ENCODE measurements at regions not wholly inside any gene's neighbourhood (a gene's known extent, or its start where the extent isn't known, plus 50 kb on each side); places are given as distances from the start of the nearest gene placed in this dataset.

DNA sequence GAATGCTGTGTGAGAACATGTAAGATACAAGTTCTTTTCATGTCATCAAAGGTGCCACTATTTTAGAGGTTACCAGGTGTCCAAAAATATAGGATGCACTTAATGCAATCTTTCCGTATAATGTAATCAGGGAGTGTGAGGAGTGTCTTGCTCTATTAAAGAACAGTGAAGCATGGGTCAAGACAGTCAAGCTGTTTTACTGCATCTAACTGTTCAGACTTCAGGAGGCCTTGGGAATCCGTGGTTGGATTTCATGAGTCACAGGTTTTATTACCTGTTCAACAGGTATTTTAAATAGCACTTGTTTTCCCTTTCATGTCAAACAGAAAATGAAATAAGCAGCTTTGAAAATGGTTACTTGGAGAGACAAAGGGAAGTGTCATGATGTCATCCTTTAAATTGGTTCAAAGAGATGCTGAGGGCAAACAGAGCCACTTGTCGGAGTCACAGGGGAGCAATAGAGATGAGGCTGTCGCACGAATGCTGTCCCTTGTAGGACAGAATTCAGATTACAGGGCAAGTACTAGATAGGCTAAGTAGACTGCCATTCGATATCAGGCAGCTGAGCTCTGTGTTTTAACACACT is 621.5 kb downstream of the QKI start:
- H3K4me3 ChIP-seq (replicated peaks in 1 of 3; ENCODE audit: insufficient read depth in 1 of 3, low read depth in 2 of 3, low read length in 3 of 3): no peak overlapping the region
- H3K9ac ChIP-seq (ENCODE audit: insufficient read depth, low read depth, low read length): no peak overlapping the region
- no peak overlapping the region for H2AFZ ChIP-seq (ENCODE audit: low read length)
- no peaks in the 10 kb centered on the region for H3K4me1 ChIP-seq (ENCODE audit: insufficient read depth, low read length)
- no peaks in the 10 kb centered on the region for H3K79me2 ChIP-seq (ENCODE audit: insufficient read depth, low read length)
- no peaks in the 10 kb centered on the region for H4K20me1 ChIP-seq (ENCODE audit: insufficient read depth, low read length)
- BruUV-seq (replicated peaks): no TSS peak
- no peaks in the 10 kb centered on the region for H3K9me3 ChIP-seq (ENCODE audit: low read length)
- no peak overlapping the region for H3K4me2 ChIP-seq (ENCODE audit: low read depth, low read length)
- no peak overlapping the region for H3K27ac ChIP-seq (ENCODE audit: extremely low read length, insufficient read depth, low read length)
- TF ChIP-seq CREB1 (IDR thresholded peaks at IDR 0.05): peak; percentile 32; the same call in 1 of the 2 replicates
- TF ChIP-seq CREB1 (CRISPR knock-in tag; IDR thresholded peaks at IDR 0.05): no peak
- no peak for TF ChIP-seq HNF1B (CRISPR knock-in tag; IDR thresholded peaks at IDR 0.05)
- peak; percentile 74 for TF ChIP-seq ATF7 (IDR thresholded peaks at IDR 0.05)
- TF ChIP-seq ATF7 (CRISPR knock-in tag; IDR thresholded peaks at IDR 0.05): no peak
- no peaks in the 10 kb centered on the region for H3K36me3 ChIP-seq (replicated peaks in 1 of 2; ENCODE audit: control insufficient read depth in 1 of 2, insufficient read depth in 2 of 2, low read length in 2 of 2)
- no peak for FAIRE-seq
- intact Hi-C loops (cut with micrococcal nuclease; ENCODE audit: unreplicated experiment): no loop called here
- in situ Hi-C loops (cut with HindIII; ENCODE audit: extremely low pct_ligation_motif_present, low pct_unique_long_range_greater_than_20kb): no loop called here
- no peak for DNase-seq (ENCODE audit: low spot score)
- WGBS (ENCODE audit: low lambda C conversion rate): 17% methylated on average over 6 of the region's 6 CpGs
- CTCF ChIA-PET (ENCODE audit: low intra/inter-chr PET ratio, low total read pairs): no interaction called here
- ATAC-seq: no peak
- no peaks in the 10 kb centered on the region for H3K27me3 ChIP-seq (ENCODE audit: control insufficient read depth in 1 of 2, insufficient read depth in 2 of 2, low read length in 2 of 2)
- POLR2A ChIA-PET: no interaction called here

DNA sequence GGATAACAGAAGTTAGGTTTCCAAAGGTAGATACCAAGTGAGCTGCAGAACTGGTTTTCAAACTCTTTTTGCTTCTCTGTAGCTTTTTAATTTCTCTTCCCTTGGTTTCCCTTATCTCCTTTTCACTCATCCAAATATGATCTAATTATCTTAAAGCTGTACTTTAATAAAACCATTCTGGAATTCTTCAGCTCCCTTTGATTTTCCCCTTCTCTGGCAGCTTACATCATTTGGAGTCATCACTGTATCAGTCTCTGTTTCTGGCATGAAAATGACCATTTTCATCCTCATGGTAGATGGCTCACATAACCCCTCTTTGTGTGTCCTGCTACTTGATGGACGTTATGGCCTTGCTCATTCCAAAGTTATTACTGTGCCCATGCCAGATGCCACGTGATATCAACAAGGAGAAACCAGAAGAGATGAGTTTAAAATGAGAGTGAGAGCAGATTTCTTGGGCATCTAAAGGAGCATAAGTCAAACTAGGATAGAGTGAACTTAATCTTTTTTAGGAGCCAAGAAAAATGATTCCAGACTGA is 620.2 kb downstream of the QKI start:
- no peak for ATAC-seq
- Histone ChIP-seq H2AFZ (ENCODE audit: low read length) (no peak overlapping the region), H3K36me3 (replicated peaks in 1 of 2; ENCODE audit: control insufficient read depth in 1 of 2, insufficient read depth in 2 of 2, low read length in 2 of 2) (no peaks in the 10 kb centered on the region), H3K27ac (ENCODE audit: extremely low read length, insufficient read depth, low read length) (no peak overlapping the region), H3K4me1 (ENCODE audit: insufficient read depth, low read length) (no peaks in the 10 kb centered on the region), H4K20me1 (ENCODE audit: insufficient read depth, low read length) (no peaks in the 10 kb centered on the region), H3K27me3 (ENCODE audit: control insufficient read depth in 1 of 2, insufficient read depth in 2 of 2, low read length in 2 of 2) (no peaks in the 10 kb centered on the region), H3K4me3 (replicated peaks in 1 of 3; ENCODE audit: insufficient read depth in 1 of 3, low read depth in 2 of 3, low read length in 3 of 3) (no peak overlapping the region), H3K9ac (ENCODE audit: insufficient read depth, low read depth, low read length) (no peak overlapping the region), H3K79me2 (ENCODE audit: insufficient read depth, low read length) (no peaks in the 10 kb centered on the region), H3K9me3 (ENCODE audit: low read length) (no peaks in the 10 kb centered on the region), H3K4me2 (ENCODE audit: low read depth, low read length) (no peak overlapping the region)
- ChIA-PET POLR2A (no interaction called here), CTCF (ENCODE audit: low intra/inter-chr PET ratio, low total read pairs) (no interaction called here)
- DNase-seq (ENCODE audit: low spot score): no peak
- no TSS peak for BruUV-seq (replicated peaks)
- FAIRE-seq: no peak
- intact Hi-C loops (cut with micrococcal nuclease; ENCODE audit: unreplicated experiment) (no loop called here), in situ Hi-C loops (cut with HindIII; ENCODE audit: extremely low pct_ligation_motif_present, low pct_unique_long_range_greater_than_20kb) (no loop called here)
- 0% methylated on average over 2 of the region's 2 CpGs for WGBS (ENCODE audit: low lambda C conversion rate)
- TF ChIP-seq HOXA9 (CRISPR knock-in tag; IDR thresholded peaks at IDR 0.05; ENCODE audit: borderline replicate concordance): no peak
- no peak for TF ChIP-seq ZFP1 (CRISPR knock-in tag; IDR thresholded peaks at IDR 0.05)
- TF ChIP-seq SNAPC4 (CRISPR knock-in tag; IDR thresholded peaks at IDR 0.05): no peak
- TF ChIP-seq, protein P1, sequence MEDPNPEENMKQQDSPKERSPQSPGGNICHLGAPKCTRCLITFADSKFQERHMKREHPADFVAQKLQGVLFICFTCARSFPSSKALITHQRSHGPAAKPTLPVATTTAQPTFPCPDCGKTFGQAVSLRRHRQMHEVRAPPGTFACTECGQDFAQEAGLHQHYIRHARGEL (CRISPR knock-in tag; IDR thresholded peaks at IDR 0.05): no peak
- no peak for TF ChIP-seq HOXA7 (CRISPR knock-in tag; IDR thresholded peaks at IDR 0.05)
- no peak for TF ChIP-seq FOXC1 (CRISPR knock-in tag; IDR thresholded peaks at IDR 0.05; ENCODE audit: borderline replicate concordance)
- no peak for TF ChIP-seq SP140L (CRISPR knock-in tag; IDR thresholded peaks at IDR 0.05; ENCODE audit: borderline replicate concordance)
- TF ChIP-seq NFE2 (CRISPR knock-in tag; IDR thresholded peaks at IDR 0.05): no peak

Measured in HepG2 (cell line).